Activated CD4-positive, alpha-beta T cell treated with anti-CD3 and anti-CD28 coated beads, Interleukin-2, amount 50 U/mL, for 48 hours (primary cell): ENCODE measurements at regions not wholly inside any gene's neighbourhood (a gene's known extent, or its start where the extent isn't known, plus 50 kb on each side); places are given as distances from the start of the nearest gene placed in this dataset.
A peak's percentile ranks its signal among the peaks of the same experiment; 100 is the strongest.

Source experiments
- DNase-seq, 2 experiments: peaks; one replicate each; pipeline ENCODE4 v3.0.0-alpha.2; 2020

DNA sequence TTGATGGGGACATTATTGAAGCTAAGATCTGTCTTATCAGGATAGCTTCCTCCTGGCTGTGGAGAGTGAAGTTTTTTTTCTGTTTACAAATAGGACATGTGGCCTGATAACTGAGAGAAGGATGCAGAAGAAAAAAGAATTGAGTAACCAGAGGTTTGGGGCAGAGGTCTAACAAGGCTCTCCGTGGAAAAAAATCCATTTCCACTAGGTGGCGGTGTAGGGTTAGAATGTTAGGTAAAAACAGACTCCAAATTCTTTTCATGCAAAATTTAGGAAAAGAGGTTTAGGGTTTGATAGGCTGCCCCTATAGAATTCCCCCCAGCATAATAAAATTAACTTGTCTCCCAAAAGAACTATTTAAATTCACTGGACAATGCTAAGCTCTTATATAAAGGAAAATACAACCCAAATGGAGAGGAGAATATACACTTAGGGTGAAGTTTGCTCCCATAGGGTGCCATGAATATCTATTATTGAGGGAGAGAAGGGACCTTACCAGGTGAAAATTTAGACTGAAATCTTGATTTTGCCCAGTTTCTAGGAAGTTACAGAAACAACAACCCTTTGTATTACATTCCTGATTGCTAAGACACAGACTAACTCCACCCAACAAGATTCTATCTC lies 1560.4 kb downstream of the OTOL1 start:
- DNase-seq = peak; percentile 12 to 32

DNA sequence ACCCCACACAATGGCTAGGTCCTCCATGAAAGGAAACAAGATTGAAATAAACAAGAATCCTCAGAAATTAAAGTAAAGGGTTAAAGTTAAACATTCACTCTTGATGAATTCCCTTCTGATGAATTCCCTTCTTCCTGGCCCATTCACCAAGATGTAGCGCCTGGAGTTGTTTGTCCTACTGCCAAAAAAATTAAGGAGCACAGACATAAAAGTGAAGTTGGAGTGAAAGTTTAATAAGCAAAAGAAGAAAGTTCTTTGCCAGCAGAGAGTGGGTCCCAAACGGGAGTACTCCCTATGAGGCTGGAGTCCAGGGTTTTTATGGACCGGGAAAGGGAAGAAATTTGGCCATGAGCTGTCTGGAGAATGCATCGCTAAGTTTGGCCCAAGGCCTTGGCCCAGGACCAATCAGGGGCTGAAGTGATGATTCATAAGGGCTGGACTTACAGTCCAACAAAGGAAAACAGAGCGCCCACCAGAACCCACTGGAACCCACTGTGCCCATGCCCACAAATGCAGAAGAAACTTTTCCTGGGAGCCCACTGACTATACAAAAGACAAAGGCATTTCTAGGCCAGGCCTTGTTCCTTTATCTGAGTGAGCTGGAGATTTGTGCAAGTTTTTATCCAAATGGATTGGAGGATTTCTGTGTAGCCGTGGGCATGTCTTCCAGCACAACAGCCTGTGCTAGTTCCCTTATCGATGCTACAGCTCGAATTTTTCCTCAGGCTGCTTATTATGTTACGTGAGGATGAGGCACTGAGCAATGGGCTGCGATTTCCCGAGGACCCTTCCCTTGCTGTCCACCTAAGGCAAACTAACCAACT lies 1561.6 kb downstream of the OTOL1 start:
- DNase-seq = no peak

DNA sequence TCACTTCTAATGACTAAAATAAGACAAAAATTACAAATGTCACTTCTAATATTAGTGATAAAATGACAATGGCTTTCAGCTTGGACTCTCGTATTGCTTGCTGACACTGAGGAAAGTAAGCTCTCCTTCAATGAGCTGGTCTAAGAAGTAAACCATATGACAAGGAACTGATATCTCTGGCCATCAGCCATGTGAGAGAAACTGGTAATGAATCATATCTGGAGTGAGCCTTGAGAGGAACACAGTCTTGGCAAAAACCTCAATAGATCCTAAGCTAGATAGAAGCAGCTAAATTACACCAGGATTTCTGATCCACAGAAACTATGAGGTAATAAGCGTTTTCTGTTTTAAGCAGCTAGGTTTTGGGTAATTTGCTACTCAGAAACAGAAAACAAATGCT lies 1575.1 kb downstream of the OTOL1 start:
- no peak for DNase-seq
